CD4-positive, alpha-beta T cell (primary cell): ENCODE measurements at regions not wholly inside any gene's neighbourhood (a gene's known extent, or its start where the extent isn't known, plus 50 kb on each side); places are given as distances from the start of the nearest gene placed in this dataset.

Experiments used
- ATAC-seq: fragments of 200-7000 bp; cut with Tn5 transposase; one replicate; pipeline ENCODE4 v1.10.0; 2022; ENCODE audit warnings: mild to moderate bottlenecking; ENCODE audit not compliant: poor library complexity
- CTCF ChIA-PET: fragments of 350-600 bp; sonication (Branson Sonifier 250); formaldehyde crosslinking; loops from one replicate; lab custom pipeline; 2021; ENCODE audit warnings: antibody characterized with exemption, inconsistent platforms; lab: Charles Lee
- POLR2A ChIA-PET: fragments of 350-600 bp; sonication (Branson Sonifier 250); formaldehyde crosslinking; loops from one replicate; lab custom pipeline; 2021; ENCODE audit warnings: antibody characterized with exemption, inconsistent platforms; lab: Charles Lee
- DNase-seq, 14 experiments: peaks; one replicate each; pipeline ENCODE4 v3.0.0-alpha.2; 2013 to 2020; ENCODE audit warnings: mixed read lengths in 2 of 14
- H3K27ac ChIP-seq, 2 donors: one replicate each; pipeline versions ENCODE4 v1.5.1 to v1.7.0; 2013; ENCODE audit warnings: low read length in 2 of 2, low read depth in 1 of 2, mild to moderate bottlenecking in 1 of 2
- H3K27me3 ChIP-seq, 2 experiments: 1 replicate in 1 of 2; 2 replicates in 1 of 2; pipeline versions ENCODE4 v1.6.1 to v1.7.0; 2013; ENCODE audit warnings: low read length in 2 of 2, control low read depth in 1 of 2, mild to moderate bottlenecking in 1 of 2, moderate library complexity in 1 of 2; ENCODE audit not compliant: insufficient read depth in 2 of 2, control insufficient read depth in 1 of 2
- H3K36me3 ChIP-seq: one replicate; pipeline ENCODE4 v1.6.1; 2013; ENCODE audit warnings: low read length, control low read depth; ENCODE audit not compliant: insufficient read depth
- H3K4me1 ChIP-seq: one replicate; pipeline ENCODE4 v1.6.1; 2013; ENCODE audit warnings: low read length, control low read depth; ENCODE audit not compliant: insufficient read depth
- H3K4me3 ChIP-seq: one replicate; pipeline ENCODE4 v1.5.1; 2013; ENCODE audit warnings: mild to moderate bottlenecking, low read length, moderate library complexity
- H3K9me3 ChIP-seq, 2 experiments: 1 replicate in 1 of 2; 2 replicates in 1 of 2; pipeline versions ENCODE4 v1.6.1 to v1.7.0; 2013; ENCODE audit warnings: low read length in 2 of 2, mild to moderate bottlenecking in 2 of 2, control low read depth in 1 of 2, moderate library complexity in 1 of 2; ENCODE audit not compliant: control insufficient read depth in 1 of 2, insufficient read depth in 1 of 2
- H3K27ac Mint-ChIP-seq: one replicate; pipeline ENCODE4 v1.8.0; 2020; ENCODE audit warnings: mixed read lengths
- H3K27me3 Mint-ChIP-seq: one replicate; pipeline ENCODE4 v1.8.0; 2021; ENCODE audit warnings: mixed read lengths
- H3K36me3 Mint-ChIP-seq: one replicate; pipeline ENCODE4 v1.8.0; 2021; ENCODE audit warnings: low read depth, mixed read lengths
- H3K4me1 Mint-ChIP-seq: one replicate; pipeline ENCODE4 v1.8.0; 2021; ENCODE audit warnings: low read depth, mixed read lengths
- H3K4me3 Mint-ChIP-seq: one replicate; pipeline ENCODE4 v1.8.0; 2020; ENCODE audit warnings: mild to moderate bottlenecking, mixed read lengths
- H3K9me3 Mint-ChIP-seq: one replicate; pipeline ENCODE4 v1.8.0; 2020; ENCODE audit warnings: mixed read lengths
- intact Hi-C, 2 experiments: fragments of 100-400 bp; cut with DNase I in 1 of 2; cut with micrococcal nuclease in 1 of 2; formaldehyde crosslinking; loops; one replicate each; pipeline versions ENCODE4 v1.15.1 to v1.9.0; 2023 to 2025; cut with DNase I, micrococcal nuclease
- TF ChIP-seq, protein P1 (sequence below): fragments of 200-600 bp; IDR thresholded peaks from one replicate; pipeline ENCODE4 v1.8.0; 2022; ENCODE audit warnings: antibody characterized with exemption, mild to moderate bottlenecking

DNA sequence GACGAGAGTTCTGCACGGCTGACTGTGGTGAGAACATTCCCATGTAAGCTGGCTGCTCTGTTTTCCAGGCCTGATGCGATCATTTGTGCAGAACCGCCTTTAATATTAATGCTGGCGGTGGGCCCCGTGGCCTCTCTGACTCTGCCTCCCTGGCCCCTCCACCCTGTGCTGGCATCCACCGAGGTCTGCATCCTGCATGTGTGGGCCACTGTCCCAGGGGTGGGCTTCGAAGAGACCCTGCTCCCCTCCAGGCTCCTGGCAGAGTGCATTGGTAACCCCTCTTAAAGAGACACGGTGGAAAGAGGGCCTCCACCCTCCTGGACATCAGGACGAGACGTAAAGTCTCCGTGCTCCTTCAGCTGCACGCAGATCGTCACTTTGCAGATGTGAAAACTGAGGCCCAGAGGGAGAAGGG lies 67.3 kb upstream of the FAM20C start:
- intact Hi-C loops = no loop called here
- H3K4me1 ChIP-seq = no peaks in the 10 kb centered on the region
- TF ChIP-seq, protein P1, sequence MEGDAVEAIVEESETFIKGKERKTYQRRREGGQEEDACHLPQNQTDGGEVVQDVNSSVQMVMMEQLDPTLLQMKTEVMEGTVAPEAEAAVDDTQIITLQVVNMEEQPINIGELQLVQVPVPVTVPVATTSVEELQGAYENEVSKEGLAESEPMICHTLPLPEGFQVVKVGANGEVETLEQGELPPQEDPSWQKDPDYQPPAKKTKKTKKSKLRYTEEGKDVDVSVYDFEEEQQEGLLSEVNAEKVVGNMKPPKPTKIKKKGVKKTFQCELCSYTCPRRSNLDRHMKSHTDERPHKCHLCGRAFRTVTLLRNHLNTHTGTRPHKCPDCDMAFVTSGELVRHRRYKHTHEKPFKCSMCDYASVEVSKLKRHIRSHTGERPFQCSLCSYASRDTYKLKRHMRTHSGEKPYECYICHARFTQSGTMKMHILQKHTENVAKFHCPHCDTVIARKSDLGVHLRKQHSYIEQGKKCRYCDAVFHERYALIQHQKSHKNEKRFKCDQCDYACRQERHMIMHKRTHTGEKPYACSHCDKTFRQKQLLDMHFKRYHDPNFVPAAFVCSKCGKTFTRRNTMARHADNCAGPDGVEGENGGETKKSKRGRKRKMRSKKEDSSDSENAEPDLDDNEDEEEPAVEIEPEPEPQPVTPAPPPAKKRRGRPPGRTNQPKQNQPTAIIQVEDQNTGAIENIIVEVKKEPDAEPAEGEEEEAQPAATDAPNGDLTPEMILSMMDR = no peak
- no peak overlapping the region for H3K27ac Mint-ChIP-seq
- peaks cover 0 to 3% of the 10 kb centered on the region in 2 experiments for H3K9me3 ChIP-seq
- no peak overlapping the region for H3K4me3 Mint-ChIP-seq
- H3K9me3 Mint-ChIP-seq = no peaks in the 10 kb centered on the region
- no peak overlapping the region for H3K27ac ChIP-seq
- ATAC-seq (no peak), DNase-seq (no peak)
- ChIA-PET POLR2A (no interaction called here), CTCF (no interaction called here)
- no peak overlapping the region for H3K4me3 ChIP-seq
- no peaks in the 10 kb centered on the region for H3K36me3 Mint-ChIP-seq
- no peaks in the 10 kb centered on the region for H3K27me3 Mint-ChIP-seq
- no peaks in the 10 kb centered on the region for H3K27me3 ChIP-seq
- no peaks in the 10 kb centered on the region for H3K36me3 ChIP-seq
- H3K4me1 Mint-ChIP-seq = no peaks in the 10 kb centered on the region

DNA sequence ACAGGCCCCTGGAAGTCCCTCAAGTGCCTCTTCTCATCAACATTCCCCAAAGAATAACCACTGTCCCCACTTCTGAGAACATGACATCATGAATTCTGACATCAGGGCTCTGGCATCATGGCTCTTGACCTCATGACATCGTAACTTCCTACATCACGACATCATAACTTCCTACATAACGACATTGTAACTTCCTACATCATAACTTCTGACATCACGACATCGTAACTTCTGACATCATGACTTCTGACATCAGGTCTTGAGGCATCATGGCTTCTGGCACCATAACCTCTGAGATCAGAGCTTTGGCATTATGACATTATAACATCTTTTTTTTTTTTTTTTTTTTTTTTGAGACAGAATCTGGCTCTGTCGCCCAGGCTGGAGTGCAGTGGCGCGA lies 66.7 kb upstream of the FAM20C start:
- Mint-ChIP-seq H3K27me3 (no peaks in the 10 kb centered on the region), H3K36me3 (no peaks in the 10 kb centered on the region), H3K9me3 (no peaks in the 10 kb centered on the region), H3K4me1 (no peaks in the 10 kb centered on the region), H3K27ac (no peak overlapping the region), H3K4me3 (no peak overlapping the region)
- Histone ChIP-seq H3K27ac (no peak overlapping the region), H3K4me1 (no peaks in the 10 kb centered on the region), H3K36me3 (no peaks in the 10 kb centered on the region), H3K27me3 (no peaks in the 10 kb centered on the region), H3K9me3 (peaks cover 0 to 3% of the 10 kb centered on the region in 2 experiments), H3K4me3 (no peak overlapping the region)
- POLR2A ChIA-PET = no interaction called here
- CTCF ChIA-PET = no interaction called here
- DNase-seq (no peak), ATAC-seq (no peak)
- intact Hi-C loops = no loop called here
- TF ChIP-seq, protein P1 = no peak

DNA sequence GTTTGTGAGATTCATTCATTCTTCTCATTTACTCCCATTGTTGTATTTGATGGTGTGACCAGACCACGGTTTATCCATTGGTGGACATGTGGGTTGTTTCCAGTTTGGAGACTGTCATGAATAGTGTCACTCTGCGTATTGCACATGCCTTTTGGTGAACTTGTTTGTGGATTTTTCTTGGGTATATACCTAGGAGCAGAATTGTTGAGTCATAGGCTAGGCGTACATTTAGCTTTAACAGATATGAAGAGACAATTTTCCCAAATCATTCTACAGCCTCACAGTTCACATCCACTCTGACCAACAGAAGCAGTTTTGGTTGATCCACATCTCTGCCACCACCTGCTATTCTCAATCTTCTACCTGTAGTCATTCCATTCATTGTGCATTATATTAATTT lies 66.0 kb upstream of the FAM20C start:
- Mint-ChIP-seq H3K36me3 (no peaks in the 10 kb centered on the region), H3K4me1 (no peaks in the 10 kb centered on the region), H3K4me3 (no peak overlapping the region), H3K27ac (no peak overlapping the region), H3K27me3 (no peaks in the 10 kb centered on the region), H3K9me3 (no peaks in the 10 kb centered on the region)
- intact Hi-C loops = no loop called here
- Histone ChIP-seq H3K27ac (no peak overlapping the region), H3K36me3 (no peaks in the 10 kb centered on the region), H3K4me3 (no peak overlapping the region), H3K4me1 (no peaks in the 10 kb centered on the region), H3K9me3 (peaks cover 0 to 3% of the 10 kb centered on the region in 2 experiments), H3K27me3 (no peaks in the 10 kb centered on the region)
- ATAC-seq = no peak
- POLR2A ChIA-PET = no interaction called here
- TF ChIP-seq, protein P1 = no peak
- CTCF ChIA-PET = no interaction called here
- no peak for DNase-seq
